SW480 (cell line): ENCODE measurements at regions not wholly inside any gene's neighbourhood (a gene's known extent, or its start where the extent isn't known, plus 50 kb on each side); places are given as distances from the start of the nearest gene placed in this dataset.
"Not testable (repeated sequence)": the region's sequence is repeated elsewhere in the genome, so short reads cannot be mapped to it uniquely, and the experiment has no call there.

ENCODE experiments used
- DNase-seq: peaks from one replicate; pipeline ENCODE4 v3.0.0-alpha.2; 2016; ENCODE audit warnings: low spot score

DNA sequence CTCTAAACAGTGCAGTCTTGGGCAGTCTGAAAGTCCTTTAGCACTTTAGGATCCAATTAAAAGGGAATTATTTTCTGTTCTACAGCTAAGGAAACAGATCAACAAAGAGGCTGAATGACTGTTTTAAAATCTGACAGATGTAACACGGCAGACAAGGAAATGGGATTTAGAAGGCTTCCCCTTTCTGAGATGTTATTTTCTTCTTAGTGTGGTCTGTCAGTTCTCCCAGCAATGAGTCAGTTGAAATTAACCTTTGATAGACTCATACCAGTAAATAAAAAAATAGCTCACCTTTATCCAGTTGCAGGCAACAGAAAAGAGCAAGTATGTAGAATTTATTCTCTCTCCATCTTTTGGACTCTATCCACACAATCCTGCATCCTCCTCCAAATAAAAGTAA lies 98.1 kb downstream of the NEDD1 start:
- DNase-seq: no peak

DNA sequence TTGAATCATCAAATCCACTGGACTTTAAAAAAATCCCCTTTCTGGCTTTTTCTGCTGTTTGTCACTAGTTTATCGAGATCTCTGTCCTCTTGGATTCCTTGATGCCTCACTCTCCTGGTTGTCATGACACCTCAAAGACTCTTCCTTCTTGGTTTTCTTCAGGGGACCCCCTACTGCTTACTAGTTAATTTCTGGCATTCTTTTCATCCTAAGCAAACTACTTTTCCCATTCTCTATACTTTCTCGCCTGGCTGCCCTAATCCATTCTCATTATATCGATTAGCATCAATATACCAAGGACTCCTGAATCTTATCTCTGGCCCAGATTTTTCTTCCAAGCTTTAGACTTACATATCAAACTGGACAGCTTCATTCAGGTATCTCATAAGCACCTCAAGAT lies 98.6 kb downstream of the NEDD1 start:
- no peak for DNase-seq

DNA sequence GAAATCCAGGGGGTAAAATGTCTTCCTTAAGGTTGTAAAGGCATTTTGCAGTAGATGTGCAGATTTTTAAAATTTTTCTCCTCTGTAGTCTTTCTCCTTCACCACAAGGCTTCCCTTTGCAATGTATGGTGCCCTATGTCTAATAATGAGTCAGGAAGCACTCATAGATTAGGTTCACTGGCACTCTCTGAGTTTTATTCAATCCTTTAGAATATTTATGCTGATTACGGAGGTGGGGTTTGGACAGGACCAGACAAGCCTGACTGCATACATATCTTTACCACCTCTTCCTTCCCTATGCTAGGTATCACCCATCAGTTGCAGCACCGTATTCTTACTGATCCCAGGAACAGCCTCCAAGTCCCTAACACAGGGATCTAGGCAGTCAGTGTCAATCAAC lies 99.5 kb downstream of the NEDD1 start:
- DNase-seq: no peak

DNA sequence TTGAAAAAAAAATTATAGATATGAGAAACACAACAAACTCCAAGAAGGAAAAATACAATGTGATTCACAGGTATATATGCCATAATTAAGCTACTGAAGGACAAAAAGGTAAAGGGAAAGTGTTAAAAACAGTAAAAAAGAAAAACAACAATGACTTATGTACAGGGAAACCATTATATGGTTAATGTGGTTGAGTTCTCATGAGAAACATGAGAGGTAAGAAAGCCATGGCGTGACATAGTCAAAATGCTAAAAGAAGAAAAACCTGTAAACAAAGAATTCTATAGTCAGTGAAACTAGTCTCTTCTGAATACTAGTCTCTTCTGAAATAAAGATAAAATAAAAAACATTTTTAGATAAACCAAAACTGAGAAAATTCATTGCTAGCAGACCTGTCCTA lies 109.1 kb downstream of the NEDD1 start:
- DNase-seq: no peak

DNA sequence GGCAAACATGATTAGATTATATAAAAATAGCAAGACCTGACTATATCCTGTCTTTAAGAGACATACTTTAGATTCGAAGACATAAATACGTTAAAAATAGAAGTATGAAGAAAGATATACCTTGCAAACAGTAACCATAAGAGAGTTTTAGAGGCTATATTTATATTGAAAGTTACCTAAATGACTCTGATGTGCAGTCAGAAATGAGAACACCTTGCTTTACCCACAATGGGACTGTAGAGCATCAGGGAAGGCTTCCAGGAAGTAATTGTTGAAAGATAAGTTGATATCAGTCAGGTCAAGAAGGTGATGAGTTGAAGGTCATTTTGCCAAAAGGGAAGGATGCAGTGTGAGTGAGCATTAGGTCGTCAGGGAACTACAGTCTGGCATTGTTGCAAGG lies 110.2 kb downstream of the NEDD1 start:
- DNase-seq: no peak

DNA sequence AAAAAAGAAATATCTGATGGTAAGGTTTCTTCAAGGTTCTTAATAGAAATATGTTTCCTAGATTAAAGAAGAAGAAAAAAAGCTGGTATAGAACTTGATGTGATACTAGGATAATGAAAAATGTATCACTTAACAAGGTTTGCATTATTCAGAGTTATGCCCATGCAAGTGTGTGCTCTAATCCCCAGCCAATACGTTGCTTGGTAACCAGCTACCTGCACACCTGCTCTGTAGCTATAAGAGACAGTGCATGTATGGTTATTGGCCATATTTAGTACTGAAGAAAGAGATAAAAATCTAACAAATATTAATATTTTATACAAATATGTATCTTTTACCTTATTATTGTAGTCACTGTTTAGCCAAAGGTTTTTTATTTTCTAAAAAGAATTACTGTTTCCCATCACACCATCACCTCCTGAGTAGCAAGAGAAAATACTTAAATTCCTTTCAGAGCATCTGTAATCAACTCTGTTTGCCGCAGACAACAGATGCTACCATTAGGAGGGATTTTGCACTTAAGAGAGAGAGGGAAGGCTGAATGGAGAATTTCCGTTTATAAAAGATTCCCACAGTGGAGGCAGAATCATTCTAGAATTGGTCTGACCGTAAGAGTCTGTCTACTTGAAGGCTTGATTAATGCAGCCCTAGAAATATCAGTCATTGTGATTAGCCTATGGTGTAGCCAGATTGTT lies 115.6 kb downstream of the NEDD1 start:
- no peak for DNase-seq

DNA sequence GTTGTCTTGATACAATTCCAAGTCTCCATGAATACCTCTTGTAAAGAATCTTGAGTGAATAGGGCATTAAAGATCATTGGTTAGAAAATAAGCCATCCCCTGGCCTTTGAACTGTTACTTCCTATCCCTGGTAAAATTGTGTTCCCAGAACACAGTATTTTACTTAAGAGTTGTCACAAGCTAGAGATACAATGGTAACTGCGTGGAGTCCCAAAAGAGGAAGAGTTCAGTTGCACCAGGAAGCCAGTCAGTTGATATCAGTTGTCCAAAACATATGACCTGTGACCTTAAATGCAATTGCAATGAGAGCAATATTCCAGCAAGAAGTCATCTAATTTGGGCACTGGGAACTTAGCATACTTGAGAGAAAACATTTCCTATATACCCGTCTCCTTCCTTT lies 117.3 kb downstream of the NEDD1 start:
- DNase-seq: no peak

DNA sequence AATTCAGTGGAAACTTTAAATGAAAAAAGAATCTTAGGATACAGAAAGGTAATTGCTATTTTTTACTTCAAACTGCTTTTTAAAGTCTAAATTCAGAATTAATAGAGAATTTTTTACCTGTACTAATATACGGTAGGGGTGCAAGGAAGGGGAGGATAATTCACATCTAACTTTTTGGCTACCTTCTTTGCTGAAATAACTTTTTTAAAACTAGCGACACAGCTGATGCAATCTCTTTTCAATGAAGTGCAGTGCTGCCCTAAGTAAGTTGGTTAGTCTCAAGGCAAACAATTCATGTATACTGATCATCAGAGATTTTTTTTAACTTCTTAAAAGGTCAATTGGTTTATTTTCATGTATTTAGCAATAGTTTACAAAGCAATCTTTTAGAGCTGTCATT lies 119.8 kb downstream of the NEDD1 start:
- DNase-seq: no peak

DNA sequence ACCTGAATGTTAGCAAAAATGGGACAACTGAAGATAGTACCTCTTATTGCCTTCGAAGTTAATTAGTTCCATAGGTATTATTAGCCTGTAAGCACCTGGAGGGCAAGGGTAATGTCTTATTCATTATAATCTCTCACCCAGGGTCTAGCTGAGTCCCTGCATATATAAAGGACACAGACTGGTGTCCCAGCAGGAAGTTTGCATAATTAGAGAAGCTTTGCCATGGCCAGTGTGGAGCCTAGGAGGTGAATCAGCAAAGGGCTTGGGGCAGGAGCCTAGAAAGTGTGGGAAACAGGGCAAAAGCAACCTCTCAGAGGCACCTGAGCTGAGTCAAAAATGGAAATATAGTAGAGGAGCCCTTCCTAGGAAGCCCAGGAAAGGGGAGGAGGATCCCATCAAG lies 120.4 kb downstream of the NEDD1 start:
- no peak for DNase-seq

DNA sequence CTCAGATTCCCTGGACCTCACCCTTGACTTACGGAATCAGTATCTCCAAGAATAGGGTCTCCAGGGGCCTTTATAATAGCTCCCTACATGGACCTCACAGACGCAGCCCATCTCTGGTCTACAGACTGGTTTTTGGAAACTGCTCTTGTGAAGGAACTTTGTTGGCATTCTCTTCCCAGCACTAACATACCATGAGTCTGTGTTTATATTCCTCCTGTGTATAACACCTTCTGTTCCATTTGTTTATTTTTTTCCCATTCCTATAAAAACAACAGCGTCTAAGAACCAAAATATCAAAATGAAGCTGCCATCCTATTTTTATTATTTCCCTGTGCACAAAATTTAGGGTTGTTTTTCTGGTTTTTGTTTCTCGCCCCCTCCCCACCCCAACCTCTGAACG lies 131.1 kb downstream of the NEDD1 start:
- peak; percentile 0 for DNase-seq

DNA sequence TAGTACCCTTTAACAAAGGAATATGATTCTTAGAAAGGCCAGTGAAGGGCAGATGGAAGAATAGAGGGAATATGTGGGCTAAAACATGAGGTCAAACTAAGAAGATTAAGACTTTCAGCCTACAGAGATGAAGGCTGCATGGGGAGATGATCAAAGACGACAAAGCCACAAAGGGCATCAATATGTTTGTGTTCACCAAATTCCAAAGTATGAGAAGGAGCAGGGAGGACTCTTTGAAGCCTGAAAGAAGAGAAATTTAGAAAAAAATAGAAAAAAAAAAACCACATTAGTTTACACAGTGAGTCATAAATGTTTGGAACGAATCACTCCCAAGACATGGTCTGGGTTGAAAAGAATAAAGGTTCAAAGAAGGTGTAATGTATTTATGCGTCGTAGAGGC lies 131.8 kb downstream of the NEDD1 start:
- DNase-seq: peak; percentile 78

DNA sequence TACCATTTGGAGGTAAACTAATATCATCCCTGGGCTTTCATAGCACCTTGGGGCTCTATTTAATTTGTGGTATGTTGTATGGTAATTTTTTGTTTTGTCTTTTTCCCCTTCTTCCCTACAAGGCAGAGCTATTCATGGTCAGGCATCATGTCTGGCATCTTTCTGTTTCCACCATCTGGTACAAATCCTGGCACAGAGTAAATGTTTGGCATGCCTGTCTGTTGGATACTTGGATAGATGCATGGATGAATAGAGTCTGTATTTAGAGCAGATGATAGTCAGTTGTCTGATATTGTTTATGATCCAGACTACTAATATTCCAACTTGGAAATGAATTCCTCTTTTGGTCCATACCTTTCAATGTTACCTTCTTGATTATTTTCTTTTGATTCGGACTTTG lies 139.8 kb downstream of the NEDD1 start:
- DNase-seq: no peak

DNA sequence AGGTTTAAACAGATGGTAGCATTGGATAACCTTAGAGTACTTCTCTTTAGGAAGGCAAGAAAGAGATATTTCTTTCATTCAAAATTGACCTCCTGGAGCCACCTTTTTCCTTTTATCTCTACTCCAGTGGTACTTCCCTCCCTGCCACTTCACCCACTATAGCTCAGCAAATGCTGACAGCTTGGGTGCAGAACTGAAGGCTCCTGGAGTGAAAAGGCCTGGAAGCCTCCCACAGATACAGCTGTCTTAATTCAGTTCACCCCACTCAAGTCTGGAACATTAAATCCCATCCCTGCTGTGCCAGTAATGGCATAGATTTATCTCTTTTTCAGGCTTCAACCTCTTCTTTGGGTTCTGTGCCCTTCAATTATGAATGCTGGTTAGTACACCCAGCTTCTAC lies 140.3 kb downstream of the NEDD1 start:
- DNase-seq: no peak

DNA sequence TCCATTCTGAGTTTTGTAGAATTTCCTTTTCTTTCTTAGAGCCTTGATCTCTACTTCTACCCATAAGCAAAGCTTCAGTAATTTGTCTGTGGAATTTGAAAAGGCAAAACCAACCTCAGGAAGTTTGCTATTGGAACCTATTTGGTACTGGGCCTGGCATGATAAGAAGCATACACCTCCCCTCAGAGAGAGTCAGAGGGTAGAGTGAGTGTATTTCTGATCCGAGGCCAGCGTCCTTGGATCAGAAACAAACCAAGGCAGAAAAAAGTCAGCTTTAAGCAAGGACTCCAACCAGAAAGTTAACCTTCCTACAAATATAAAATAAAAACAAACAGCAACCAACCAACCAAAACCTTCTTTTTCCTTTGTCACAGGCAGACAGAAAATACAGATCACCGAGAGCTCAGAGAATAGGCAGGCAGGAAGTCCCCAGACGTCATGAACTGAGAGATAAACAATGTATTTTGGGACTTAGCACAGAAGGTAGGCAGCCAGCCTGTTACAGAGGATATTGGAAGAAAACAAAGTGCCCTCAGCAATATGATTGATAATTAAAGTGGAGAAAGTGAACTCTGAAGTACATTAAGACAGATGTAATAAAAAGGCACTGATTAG lies 141.5 kb downstream of the NEDD1 start:
- DNase-seq: no peak

DNA sequence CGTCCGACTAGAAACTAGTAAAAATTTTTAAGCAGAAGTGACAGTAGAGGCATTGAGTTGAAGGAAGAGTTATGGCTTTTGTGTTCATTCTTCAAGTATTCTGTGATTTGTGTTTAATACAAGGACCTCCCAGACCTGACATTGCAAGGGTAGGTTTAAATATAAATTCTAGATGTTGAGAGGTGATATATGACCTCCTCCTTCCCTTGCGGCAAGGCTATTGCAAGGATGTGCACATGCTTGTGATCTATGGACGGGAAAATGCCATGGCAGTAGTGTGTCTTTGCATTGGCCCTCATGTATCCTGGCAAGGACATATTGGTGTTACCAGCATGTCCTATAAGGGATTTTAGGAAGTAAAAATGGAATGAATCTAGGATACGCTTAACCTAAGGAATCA lies 143.5 kb downstream of the NEDD1 start:
- DNase-seq: no peak

DNA sequence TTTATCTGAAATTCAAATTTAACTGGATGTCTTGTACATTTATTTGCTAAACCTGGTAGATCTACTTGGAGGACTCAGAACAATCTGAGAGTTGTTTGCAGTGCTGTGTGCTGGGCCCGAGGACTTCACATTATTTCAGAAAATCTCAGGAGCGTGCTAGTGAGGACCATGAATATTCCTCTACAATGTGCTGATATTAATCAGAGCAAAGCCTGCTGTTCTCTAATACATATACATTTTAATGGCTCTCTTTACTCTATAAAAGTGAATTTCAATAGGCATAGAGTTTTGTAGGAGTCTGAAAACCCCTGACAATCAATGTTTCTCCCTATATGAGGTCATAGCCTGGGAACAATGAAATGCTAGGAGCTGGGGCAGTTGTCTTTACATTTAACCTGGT lies 144.3 kb downstream of the NEDD1 start:
- no peak for DNase-seq

DNA sequence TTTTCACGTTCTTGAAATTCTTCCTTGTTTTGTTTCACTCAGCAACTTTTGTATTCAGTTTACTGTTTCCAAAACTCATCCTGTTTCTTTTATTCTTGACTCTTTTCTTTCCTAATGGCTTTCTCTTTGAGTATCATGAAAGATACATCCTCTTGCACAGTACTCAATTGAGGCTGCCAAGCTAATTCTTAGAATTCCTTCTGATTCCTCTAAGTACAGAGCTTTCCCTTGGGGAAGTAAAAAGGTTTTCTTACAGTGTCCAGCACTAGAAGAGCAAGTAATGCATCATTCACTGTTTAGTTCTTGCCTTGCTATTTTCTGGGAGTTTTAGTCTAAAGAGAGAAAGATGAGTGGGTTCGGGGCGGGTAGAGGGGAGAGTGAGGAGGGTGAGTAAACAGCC lies 154.1 kb downstream of the NEDD1 start:
- DNase-seq: no peak

DNA sequence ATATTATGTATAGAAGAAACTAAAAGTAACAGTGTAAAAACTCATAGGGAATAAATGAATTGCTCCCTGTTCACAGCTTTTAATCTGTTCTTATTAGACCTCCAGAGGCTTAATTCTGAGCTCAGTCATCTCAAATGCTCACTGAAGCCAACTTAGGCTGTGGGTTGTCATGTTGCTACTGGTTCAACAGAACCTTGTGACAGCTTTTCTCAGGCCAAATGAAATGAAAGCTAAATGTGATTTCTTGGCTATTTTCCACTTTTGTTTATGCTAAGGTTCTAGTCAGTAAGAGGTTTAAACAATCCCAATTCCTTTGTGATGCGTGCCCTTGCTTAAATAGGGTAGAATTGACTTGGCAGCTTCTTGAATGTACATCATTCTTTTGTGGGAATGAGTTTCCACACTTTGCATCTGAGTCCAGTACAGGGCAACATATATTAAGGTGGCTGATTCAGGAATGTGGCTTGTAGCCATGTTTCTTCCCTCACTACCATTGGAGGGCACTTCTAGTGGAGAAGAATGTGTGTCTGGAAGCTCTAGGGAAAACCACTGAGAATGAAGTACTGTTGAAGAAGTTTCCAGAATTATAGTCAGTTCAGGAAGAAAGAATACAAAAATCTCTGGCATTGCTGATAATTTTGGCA lies 156.4 kb downstream of the NEDD1 start:
- DNase-seq: no peak

DNA sequence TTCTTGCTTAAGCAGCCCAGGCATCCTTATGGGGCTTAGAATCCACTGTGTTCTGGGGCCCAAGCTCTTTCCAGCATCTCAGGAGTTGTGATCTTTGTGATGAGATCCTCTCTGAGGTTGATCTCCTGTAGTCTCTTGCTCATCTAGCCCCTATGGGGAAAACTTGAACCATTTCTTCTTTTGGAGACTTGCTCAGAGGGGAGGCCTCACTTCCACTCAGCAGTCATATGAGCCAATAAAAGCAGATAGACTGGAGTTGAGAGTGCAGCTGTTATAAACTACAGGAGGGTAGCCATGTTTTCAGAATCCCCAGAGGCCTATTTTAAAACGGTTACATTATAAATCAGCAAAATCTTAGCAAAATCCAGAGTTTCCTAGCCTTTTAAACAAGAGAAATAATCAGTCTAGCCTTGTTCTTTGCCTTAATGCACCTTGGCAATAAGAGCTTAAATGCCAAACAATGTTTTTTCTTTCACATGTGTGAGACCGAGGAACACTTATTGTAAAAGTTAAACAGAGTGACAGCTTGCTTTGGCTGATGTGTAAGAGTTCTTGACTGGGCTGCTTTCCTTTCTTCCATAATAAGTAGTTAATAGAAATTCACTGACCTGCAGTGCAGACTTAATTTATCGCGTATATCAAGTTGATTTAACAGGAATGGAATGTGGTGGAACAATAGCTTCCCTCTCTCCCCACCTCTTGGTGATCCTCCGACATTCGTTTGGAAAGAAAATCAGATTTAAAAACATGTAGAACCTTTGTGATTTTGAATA lies 168.3 kb downstream of the NEDD1 start:
- DNase-seq: no peak

DNA sequence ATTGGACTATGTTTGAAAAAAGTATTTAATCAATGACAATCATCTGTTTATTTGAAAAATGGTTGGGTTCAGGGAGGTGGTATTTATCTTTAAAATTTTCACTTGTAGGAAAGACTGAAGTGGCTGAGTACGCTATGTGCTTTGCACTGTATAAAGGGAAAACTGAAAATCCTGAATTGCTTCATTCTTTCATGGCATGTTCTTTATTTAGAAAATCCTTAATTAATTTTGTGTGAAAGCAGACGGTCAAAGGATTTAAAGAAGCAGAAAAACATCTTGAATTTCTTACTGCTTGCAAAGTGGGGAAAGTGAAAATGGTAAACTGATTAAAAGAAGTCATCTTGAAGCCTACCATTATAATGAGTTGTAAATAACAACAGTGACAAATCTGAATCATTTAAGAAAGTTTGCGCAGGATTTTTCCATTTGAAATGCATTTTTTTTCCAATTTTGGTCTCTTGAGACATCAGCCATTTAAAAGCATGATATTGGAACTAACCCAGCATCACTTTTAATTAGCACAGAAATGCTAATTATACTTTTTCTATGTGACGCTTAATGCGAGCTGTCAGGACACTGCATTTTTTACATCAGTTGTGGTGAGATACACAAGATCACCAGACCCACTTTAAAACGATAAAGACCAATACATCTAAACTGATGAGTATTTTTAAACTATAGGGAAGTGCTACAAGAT lies 169.0 kb downstream of the NEDD1 start:
- DNase-seq: no peak

DNA sequence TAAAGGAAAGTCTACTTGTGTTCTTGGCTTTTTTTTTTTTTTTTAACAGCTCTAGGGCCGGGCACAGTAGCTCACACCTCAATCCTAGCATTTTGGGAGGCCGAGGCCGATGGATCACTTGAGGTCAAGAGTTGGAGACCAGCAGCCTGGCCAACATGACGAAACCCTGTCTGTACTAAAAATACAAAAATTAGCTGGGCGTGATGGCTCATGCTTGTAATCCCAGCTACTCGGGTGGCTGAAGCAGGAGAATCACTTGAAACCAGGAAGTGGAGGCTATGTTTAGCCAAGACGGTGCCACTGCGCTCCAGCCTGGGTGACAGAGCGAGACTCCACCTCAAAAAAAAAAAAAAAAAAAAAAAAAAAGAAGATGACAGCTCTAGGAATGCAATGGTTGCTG lies 169.9 kb downstream of the NEDD1 start:
- not testable (repeated sequence) for DNase-seq

DNA sequence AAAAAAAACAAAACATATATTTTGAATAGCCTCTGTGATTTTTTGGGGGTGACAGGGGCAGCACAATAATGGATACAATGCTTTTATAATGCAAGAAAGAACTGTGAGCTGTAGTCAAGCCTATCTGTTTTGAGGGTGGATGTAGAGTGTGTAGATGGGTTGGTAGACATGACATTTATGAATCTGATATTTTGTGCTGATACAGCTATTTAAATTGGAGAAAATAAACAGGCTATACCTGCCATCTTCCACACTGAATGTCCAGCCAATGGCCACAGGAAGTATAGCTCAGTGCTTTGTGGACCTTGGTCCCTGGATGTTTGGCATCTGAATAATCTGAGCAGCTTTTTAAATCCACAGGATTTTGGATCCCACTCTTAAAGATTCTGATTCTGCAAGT lies 175.0 kb downstream of the NEDD1 start:
- no peak for DNase-seq
